Keratinocyte (primary cell): ENCODE measurements at regions not wholly inside any gene's neighbourhood (a gene's known extent, or its start where the extent isn't known, plus 50 kb on each side); places are given as distances from the start of the nearest gene placed in this dataset.

ENCODE experiments used
- DNase-seq: peaks from one replicate; pipeline ENCODE4 v3.0.0-alpha.2; 2011; ENCODE audit warnings: low read depth, missing footprints, low spot score
- FAIRE-seq: peaks from 2 replicates; lab custom pipeline; 2011; peaks lifted over from hg19 to GRCh38; lab: Jason Lieb, UNC
- H2AFZ ChIP-seq: 2 replicates; pipeline ENCODE4 v1.6.0; 2012; ENCODE audit warnings: low read length, control low read depth, inconsistent platforms; ENCODE audit not compliant: control insufficient read depth
- H3K27ac ChIP-seq: 2 replicates; pipeline ENCODE4 v1.5.1; 2011; ENCODE audit warnings: low read length; ENCODE audit not compliant: control insufficient read depth, insufficient read depth
- H3K27me3 ChIP-seq: 3 replicates; pipeline ENCODE4 v1.6.0; 2011; ENCODE audit warnings: low read length; ENCODE audit not compliant: control insufficient read depth, insufficient read depth; ENCODE audit errors: extremely low read depth
- H3K36me3 ChIP-seq, 2 experiments: 2 replicates in 1 of 2; 3 replicates in 1 of 2; pipeline ENCODE4 v1.5.1; 2011; ENCODE audit warnings: low read length in 2 of 2, mild to moderate bottlenecking in 1 of 2; ENCODE audit not compliant: control insufficient read depth in 2 of 2, insufficient read depth in 2 of 2; ENCODE audit errors: extremely low read depth in 1 of 2
- H3K4me1 ChIP-seq: 3 replicates; pipeline ENCODE4 v1.5.1; 2011; ENCODE audit warnings: low read length; ENCODE audit not compliant: control insufficient read depth, insufficient read depth; ENCODE audit errors: extremely low read depth
- H3K4me2 ChIP-seq: 3 replicates; pipeline ENCODE4 v1.6.0; 2011; ENCODE audit warnings: low read depth, low read length; ENCODE audit not compliant: control insufficient read depth, insufficient read depth; ENCODE audit errors: extremely low read depth
- H3K4me3 ChIP-seq, 3 experiments: fragments of 200-600 bp in 1 of 3; sonication (generic) in 1 of 3; 2 replicates in 2 of 3; 3 replicates in 1 of 3; pipeline ENCODE4 v1.5.1; 2011 to 2016; ENCODE audit warnings: low read length in 3 of 3, mild to moderate bottlenecking in 3 of 3, control low read depth in 2 of 3, inconsistent platforms in 1 of 3, low read depth in 1 of 3, mixed read lengths in 1 of 3, mixed run types in 1 of 3, moderate library complexity in 1 of 3; ENCODE audit not compliant: control insufficient read depth in 2 of 3, insufficient read depth in 2 of 3; ENCODE audit errors: extremely low read depth in 1 of 3
- H3K79me2 ChIP-seq: 2 replicates; pipeline ENCODE4 v1.6.0; 2012; ENCODE audit warnings: low read length; ENCODE audit not compliant: control insufficient read depth, insufficient read depth
- H3K9ac ChIP-seq: 3 replicates; pipeline ENCODE4 v1.6.0; 2011; ENCODE audit warnings: low read length; ENCODE audit not compliant: control insufficient read depth, insufficient read depth; ENCODE audit errors: extremely low read depth
- H3K9me1 ChIP-seq: 3 replicates; pipeline ENCODE4 v1.6.0; 2011; ENCODE audit warnings: low read length; ENCODE audit not compliant: control insufficient read depth, insufficient read depth; ENCODE audit errors: extremely low read depth
- H3K9me3 ChIP-seq: 2 replicates; pipeline ENCODE4 v1.5.1; 2012; ENCODE audit warnings: low read depth, low read length; ENCODE audit not compliant: control insufficient read depth
- H4K20me1 ChIP-seq: 3 replicates; pipeline ENCODE4 v1.6.0; 2011; ENCODE audit warnings: low read length; ENCODE audit not compliant: control insufficient read depth, insufficient read depth; ENCODE audit errors: extremely low read depth
- EZH2 ChIP-seq: IDR thresholded peaks from one replicate; pipeline ENCODE4 v1.6.1; 2012; ENCODE audit warnings: inconsistent platforms, mild to moderate bottlenecking, low read length, moderate library complexity
- dilution Hi-C: fragments of 300-500 bp; cut with MboI; formaldehyde crosslinking; loops from one replicate; pipeline ENCODE4 v1.7.0; 2020; ENCODE audit warnings: low sequenced_read_pairs; ENCODE audit not compliant: extremely low pct_ligation_motif_present
- TF ChIP-seq, protein P1 (sequence below), 3 experiments: IDR thresholded peaks in 1 of 3; conservative IDR thresholded peaks in 1 of 3; optimal IDR thresholded peaks in 1 of 3; 2 replicates in 2 of 3; 3 replicates in 1 of 3; pipeline versions ENCODE3 to v1.5.1; 2011; ENCODE audit warnings: low read length in 3 of 3, mild to moderate bottlenecking in 3 of 3, moderate library complexity in 2 of 3, control low read depth in 1 of 3, inconsistent platforms in 1 of 3; ENCODE audit not compliant: insufficient read depth in 2 of 3; ENCODE audit errors: extremely low read depth in 1 of 3

DNA sequence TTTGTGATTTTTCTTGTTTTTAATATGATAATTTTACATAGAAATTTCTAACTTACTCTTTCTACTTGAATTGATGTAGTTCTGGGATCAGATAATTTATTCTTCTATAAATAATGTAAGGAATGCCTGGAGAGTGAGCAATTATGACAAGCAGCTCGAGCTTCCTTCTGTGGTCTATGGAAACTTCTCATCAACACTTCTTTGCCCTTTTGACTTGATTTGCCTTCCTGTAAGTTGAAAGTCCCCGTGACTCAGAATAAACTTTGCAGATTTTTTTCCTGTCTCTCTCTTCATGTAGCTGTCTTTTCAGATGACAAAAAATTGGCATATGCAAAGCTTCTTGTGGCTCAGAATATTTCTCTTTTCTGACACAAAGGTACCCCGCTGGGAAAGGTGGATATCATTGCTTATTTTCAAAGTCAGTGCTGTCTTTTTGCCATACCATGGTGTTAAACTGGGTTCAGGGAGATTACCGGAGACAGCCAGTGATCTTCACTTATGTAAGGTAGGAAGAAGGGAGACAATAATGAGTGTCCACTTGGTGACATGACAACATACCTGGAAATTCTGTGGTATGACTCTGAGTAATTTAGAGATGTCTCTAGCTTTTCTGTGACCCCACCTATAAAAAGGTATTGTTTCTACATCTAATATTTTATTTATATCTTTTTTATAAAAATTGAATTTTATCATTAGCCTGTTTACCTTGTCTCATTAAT is 278.6 kb upstream of the GNPDA2 start:
- Histone ChIP-seq H4K20me1 (no peaks in the 10 kb centered on the region), H3K36me3 (no peaks in the 10 kb centered on the region), H3K4me2 (no peak overlapping the region), H3K4me1 (no peaks in the 10 kb centered on the region), H3K9me3 (no peaks in the 10 kb centered on the region), H3K79me2 (no peaks in the 10 kb centered on the region), H2AFZ (no peak overlapping the region), H3K9ac (no peak overlapping the region), H3K4me3 (no peak overlapping the region), H3K27me3 (no peaks in the 10 kb centered on the region), H3K9me1 (no peaks in the 10 kb centered on the region), H3K27ac (no peak overlapping the region)
- DNase-seq: no peak
- dilution Hi-C loops: no loop called here
- TF ChIP-seq, protein P1, sequence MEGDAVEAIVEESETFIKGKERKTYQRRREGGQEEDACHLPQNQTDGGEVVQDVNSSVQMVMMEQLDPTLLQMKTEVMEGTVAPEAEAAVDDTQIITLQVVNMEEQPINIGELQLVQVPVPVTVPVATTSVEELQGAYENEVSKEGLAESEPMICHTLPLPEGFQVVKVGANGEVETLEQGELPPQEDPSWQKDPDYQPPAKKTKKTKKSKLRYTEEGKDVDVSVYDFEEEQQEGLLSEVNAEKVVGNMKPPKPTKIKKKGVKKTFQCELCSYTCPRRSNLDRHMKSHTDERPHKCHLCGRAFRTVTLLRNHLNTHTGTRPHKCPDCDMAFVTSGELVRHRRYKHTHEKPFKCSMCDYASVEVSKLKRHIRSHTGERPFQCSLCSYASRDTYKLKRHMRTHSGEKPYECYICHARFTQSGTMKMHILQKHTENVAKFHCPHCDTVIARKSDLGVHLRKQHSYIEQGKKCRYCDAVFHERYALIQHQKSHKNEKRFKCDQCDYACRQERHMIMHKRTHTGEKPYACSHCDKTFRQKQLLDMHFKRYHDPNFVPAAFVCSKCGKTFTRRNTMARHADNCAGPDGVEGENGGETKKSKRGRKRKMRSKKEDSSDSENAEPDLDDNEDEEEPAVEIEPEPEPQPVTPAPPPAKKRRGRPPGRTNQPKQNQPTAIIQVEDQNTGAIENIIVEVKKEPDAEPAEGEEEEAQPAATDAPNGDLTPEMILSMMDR (optimal IDR thresholded peaks at IDR 0.05 in 1 of 3, IDR thresholded peaks at IDR 0.05 in 1 of 3, conservative IDR thresholded peaks at IDR 0.05 in 1 of 3; ENCODE audit: extremely low read depth in 1 of 3, insufficient read depth in 2 of 3, low read length in 3 of 3): no peak
- no peak for TF ChIP-seq EZH2
- FAIRE-seq: no peak

DNA sequence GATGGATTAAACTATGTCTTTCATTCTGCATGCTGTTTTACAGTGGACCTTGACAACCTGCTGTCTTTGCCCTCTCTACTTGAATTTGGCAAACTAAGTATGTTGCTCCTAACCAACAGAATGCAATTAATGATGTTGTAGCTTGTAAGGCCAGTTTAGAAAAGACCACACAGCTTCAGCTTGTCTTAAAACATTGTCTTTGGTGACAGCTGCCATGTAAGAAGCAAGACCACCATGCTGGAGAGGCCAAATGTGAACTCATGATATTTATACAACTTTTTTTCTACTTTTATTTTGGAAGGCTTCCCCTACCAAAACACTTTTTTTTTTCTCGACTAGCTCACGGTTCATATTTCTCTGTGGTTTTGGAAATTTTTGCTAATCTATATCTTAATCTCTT is 278.0 kb upstream of the GNPDA2 start:
- Histone ChIP-seq H3K4me1 (no peaks in the 10 kb centered on the region), H3K79me2 (no peaks in the 10 kb centered on the region), H2AFZ (no peak overlapping the region), H3K9ac (no peak overlapping the region), H3K4me2 (no peak overlapping the region), H3K36me3 (no peaks in the 10 kb centered on the region), H3K27me3 (no peaks in the 10 kb centered on the region), H3K9me1 (no peaks in the 10 kb centered on the region), H4K20me1 (no peaks in the 10 kb centered on the region), H3K4me3 (no peak overlapping the region), H3K27ac (no peak overlapping the region), H3K9me3 (no peaks in the 10 kb centered on the region)
- dilution Hi-C loops: no loop called here
- FAIRE-seq (no peak), DNase-seq (no peak)
- TF ChIP-seq EZH2: no peak
- TF ChIP-seq, protein P1 (optimal IDR thresholded peaks at IDR 0.05 in 1 of 3, IDR thresholded peaks at IDR 0.05 in 1 of 3, conservative IDR thresholded peaks at IDR 0.05 in 1 of 3; ENCODE audit: extremely low read depth in 1 of 3, insufficient read depth in 2 of 3, low read length in 3 of 3): no peak
